HCT116 (cell line): ENCODE measurements at regions not wholly inside any gene's neighbourhood (a gene's known extent, or its start where the extent isn't known, plus 50 kb on each side); places are given as distances from the start of the nearest gene placed in this dataset.

Experiments
- ATAC-seq: fragments of 200-7000 bp; cut with Tn5 transposase; 2 replicates; pipeline ENCODE4 v1.9.1; 2020; ENCODE audit warnings: mild to moderate bottlenecking, moderate library complexity
- BruUV-seq: library from RNA; stranded (reverse); fragments of 400-500 nt; replicated peaks from 2 replicates; lab custom pipeline; 2021; lab: Mats Ljungman, UMichigan
- CTCF ChIA-PET: fragments of 300-600 bp; sonication (Branson Sonifier 250); formaldehyde crosslinking; loops from one replicate; lab custom pipeline; 2021; ENCODE audit warnings: antibody characterized with exemption; lab: Charles Lee
- POLR2A ChIA-PET: fragments of 300-600, 350-600 bp; sonication (Branson Sonifier 250); formaldehyde crosslinking; loops from one replicate; lab custom pipeline; 2021; ENCODE audit warnings: antibody characterized with exemption; lab: Charles Lee
- RAD21 ChIA-PET, 2 experiments: fragments of 300-600 bp; sonication (Branson Sonifier 250); formaldehyde crosslinking; loops; one replicate each; lab custom pipeline; 2023; ENCODE audit warnings: low total read pairs in 2 of 2; ENCODE audit not compliant: uncharacterized antibody in 2 of 2, unreplicated experiment in 2 of 2, low non-redundant PET in 1 of 2; lab: Charles Lee
- DNase-seq: peaks from one replicate; pipeline ENCODE4 v3.0.0-alpha.2; 2010; ENCODE audit warnings: low read depth, low spot score
- H2AFZ ChIP-seq: fragments of 200-600 bp; shearing (Covaris generic), sonication (generic); 2 replicates; pipeline ENCODE4 v1.6.1; 2017; ENCODE audit warnings: low read depth, mixed run types, mixed read lengths, antibody characterized with exemption, low read length; ENCODE audit not compliant: poor library complexity, severe bottlenecking
- H3K27ac ChIP-seq: 2 replicates; pipeline ENCODE4 v1.5.1; 2012; ENCODE audit warnings: low read depth, low read length
- H3K27me3 ChIP-seq: fragments of 200-600 bp; sonication (generic); 2 replicates; pipeline ENCODE4 v1.6.1; 2016; ENCODE audit warnings: mixed run types, low read length, mixed read lengths; ENCODE audit not compliant: insufficient read depth
- H3K36me3 ChIP-seq, 2 experiments: fragments of 200-500 bp in 1 of 2; fragments of 200-600 bp in 1 of 2; sonication (Bioruptor generic) in 1 of 2; sonication (generic) in 1 of 2; 2 replicates each; pipeline versions ENCODE4 v1.5.1 to v1.6.1; 2014 to 2016; ENCODE audit warnings: low read length in 2 of 2, inconsistent platforms in 1 of 2, mixed read lengths in 1 of 2, mixed run types in 1 of 2; ENCODE audit not compliant: insufficient read depth in 2 of 2, control insufficient read depth in 1 of 2
- H3K4me1 ChIP-seq, 2 experiments: fragments of 200-600 bp in 1 of 2; sonication (generic) in 1 of 2; 2 replicates each; pipeline versions ENCODE4 v1.5.1 to v1.6.1; 2012 to 2017; ENCODE audit warnings: low read length in 2 of 2, inconsistent platforms in 1 of 2, mild to moderate bottlenecking in 1 of 2, mixed read lengths in 1 of 2, mixed run types in 1 of 2, moderate library complexity in 1 of 2; ENCODE audit not compliant: insufficient read depth in 2 of 2, control insufficient read depth in 1 of 2
- H3K4me2 ChIP-seq: fragments of 200-600 bp; sonication (generic); 2 replicates; pipeline ENCODE4 v1.6.1; 2017; ENCODE audit warnings: mixed run types, low read length, mixed read lengths
- H3K4me3 ChIP-seq, 2 experiments: fragments of 200-600 bp in 1 of 2; sonication (generic) in 1 of 2; replicated peaks in 1 of 2; 2 replicates each; pipeline ENCODE4 v1.5.1; 2011 to 2016; ENCODE audit warnings: low read length in 2 of 2, control low read depth in 1 of 2, low read depth in 1 of 2, mild to moderate bottlenecking in 1 of 2, mixed read lengths in 1 of 2, mixed run types in 1 of 2
- H3K79me2 ChIP-seq: fragments of 200-600 bp; sonication (generic); 2 replicates; pipeline ENCODE4 v1.6.1; 2017; ENCODE audit warnings: mild to moderate bottlenecking, mixed run types, low read length, moderate library complexity, mixed read lengths; ENCODE audit not compliant: insufficient read depth
- H3K9ac ChIP-seq: fragments of 200-600 bp; sonication (generic); 2 replicates; pipeline ENCODE4 v1.6.1; 2016; ENCODE audit warnings: low read length, mixed read lengths
- H3K9me2 ChIP-seq: fragments of 200-600 bp; sonication (generic), shearing (Covaris generic); 2 replicates; pipeline ENCODE4 v1.6.1; 2017; ENCODE audit warnings: mixed run types, mild to moderate bottlenecking, moderate library complexity; ENCODE audit not compliant: insufficient read depth
- H3K9me3 ChIP-seq, 2 experiments: fragments of 200-500 bp in 1 of 2; fragments of 200-600 bp in 1 of 2; sonication (Bioruptor generic) in 1 of 2; sonication (generic) in 1 of 2; 2 replicates each; pipeline ENCODE4 v1.6.1; 2014 to 2017; ENCODE audit warnings: low read length in 2 of 2, mixed read lengths in 2 of 2, inconsistent platforms in 1 of 2, low read depth in 1 of 2, mild to moderate bottlenecking in 1 of 2, mixed run types in 1 of 2, moderate library complexity in 1 of 2; ENCODE audit not compliant: control insufficient read depth in 1 of 2, insufficient read depth in 1 of 2
- H4K20me1 ChIP-seq: fragments of 200-600 bp; sonication (generic), shearing (Covaris generic); 2 replicates; pipeline ENCODE4 v1.6.1; 2017; ENCODE audit warnings: mixed run types, mild to moderate bottlenecking, moderate library complexity; ENCODE audit not compliant: insufficient read depth
- CBX3 ChIP-seq: IDR thresholded peaks from 2 replicates; pipeline ENCODE4 v1.6.1; 2012; ENCODE audit warnings: low read depth
- CEBPB ChIP-seq: IDR thresholded peaks from 2 replicates; pipeline ENCODE4 v1.6.1; 2012; ENCODE audit warnings: low read depth
- EGR1 ChIP-seq: IDR thresholded peaks from 2 replicates; pipeline ENCODE4 v1.6.1; 2012; ENCODE audit warnings: low read depth
- ELF1 ChIP-seq: IDR thresholded peaks from 2 replicates; pipeline ENCODE4 v1.6.1; 2012; ENCODE audit warnings: low read depth, borderline replicate concordance
- EZH2 ChIP-seq: fragments of 200-600 bp; sonication (generic); IDR thresholded peaks from 2 replicates; pipeline ENCODE4 v1.6.1; 2017; ENCODE audit warnings: antibody characterized with exemption, mixed run types
- EZH2phosphoT487 ChIP-seq: fragments of 200-600 bp; IDR thresholded peaks from 2 replicates; pipeline ENCODE4 v1.6.1; 2018; ENCODE audit warnings: antibody characterized with exemption, borderline replicate concordance
- FOSL1 ChIP-seq: IDR thresholded peaks from 2 replicates; pipeline ENCODE4 v1.6.1; 2012; ENCODE audit warnings: low read depth
- JUND ChIP-seq: IDR thresholded peaks from 2 replicates; pipeline ENCODE4 v1.6.1; 2012
- POLR2A ChIP-seq: IDR thresholded peaks from 2 replicates; pipeline ENCODE4 v1.7.0; 2011; ENCODE audit warnings: borderline replicate concordance; ENCODE audit not compliant: insufficient read depth, insufficient read length; ENCODE audit errors: extremely low read depth
- RAD21 ChIP-seq: IDR thresholded peaks from 2 replicates; pipeline ENCODE4 v1.6.1; 2012; ENCODE audit warnings: low read depth, mild to moderate bottlenecking
- SIN3A ChIP-seq: IDR thresholded peaks from 2 replicates; pipeline ENCODE4 v1.6.1; 2012; ENCODE audit warnings: low read depth
- SP1 ChIP-seq: IDR thresholded peaks from 2 replicates; pipeline ENCODE4 v1.6.1; 2012; ENCODE audit warnings: low read depth
- SRF ChIP-seq: IDR thresholded peaks from 2 replicates; pipeline ENCODE4 v1.6.1; 2012; ENCODE audit warnings: low read depth
- TCF7L2 ChIP-seq: IDR thresholded peaks from 2 replicates; pipeline ENCODE4 v1.7.0; 2011; ENCODE audit warnings: borderline replicate concordance, inconsistent platforms; ENCODE audit not compliant: insufficient read depth, insufficient read length; ENCODE audit errors: extremely low read depth
- YY1 ChIP-seq: IDR thresholded peaks from 2 replicates; pipeline ENCODE4 v1.6.1; 2011; ENCODE audit warnings: low read length, low read depth, moderate library complexity, mild to moderate bottlenecking; ENCODE audit not compliant: insufficient replicate concordance; ENCODE audit errors: extremely low read depth
- ZFX ChIP-seq: fragments of 450-650 bp; IDR thresholded peaks from 2 replicates; pipeline ENCODE4 v1.6.1; 2017
- ZNF274 ChIP-seq: fragments of 200-500 bp; sonication (Bioruptor generic); IDR thresholded peaks from 2 replicates; pipeline ENCODE4 v1.6.1; 2014; ENCODE audit warnings: mild to moderate bottlenecking, low read depth, low read length, inconsistent platforms
- intact Hi-C: fragments of 100-400 bp; cut with micrococcal nuclease; formaldehyde crosslinking; loops from 2 replicates; pipeline ENCODE4 v1.10.0; 2022
- TF ChIP-seq, protein P1 (sequence below): IDR thresholded peaks from 2 replicates; pipeline ENCODE4 v1.6.1; 2012
- TF ChIP-seq, protein P2 (sequence below): IDR thresholded peaks from 2 replicates; pipeline ENCODE4 v1.6.1; 2011; ENCODE audit warnings: mild to moderate bottlenecking, low read length, moderate library complexity; ENCODE audit not compliant: insufficient replicate concordance; ENCODE audit errors: extremely low read depth
- TF ChIP-seq, protein P3 (sequence below), 3 experiments: fragments of 200-600 bp in 1 of 3; sonication (generic) in 1 of 3; IDR thresholded peaks in 2 of 3; conservative IDR thresholded peaks in 1 of 3; 2 replicates each; pipeline ENCODE4 v1.5.1; 2012 to 2017; ENCODE audit warnings: low read depth in 2 of 3, low read length in 2 of 3, antibody characterized with exemption in 1 of 3, borderline replicate concordance in 1 of 3, control low read depth in 1 of 3, mild to moderate bottlenecking in 1 of 3, mixed read lengths in 1 of 3, mixed run types in 1 of 3, moderate library complexity in 1 of 3; ENCODE audit not compliant: insufficient read depth in 1 of 3

GRCh38 chr2:126982935-126983334 is 84.2 kb downstream of the TEX51 start:
- no peaks in the 10 kb centered on the region for H4K20me1 ChIP-seq
- H2AFZ ChIP-seq = no peak overlapping the region
- H3K36me3 ChIP-seq = no peaks in the 10 kb centered on the region
- POLR2A ChIA-PET = no interaction called here
- no peak overlapping the region for H3K4me3 ChIP-seq
- RAD21 ChIA-PET = no interaction called here
- H3K9me3 ChIP-seq = no peaks in the 10 kb centered on the region
- intact Hi-C loops = no loop called here
- no TSS peak for BruUV-seq
- H3K9ac ChIP-seq = no peak overlapping the region
- TF ChIP-seq, protein P1, sequence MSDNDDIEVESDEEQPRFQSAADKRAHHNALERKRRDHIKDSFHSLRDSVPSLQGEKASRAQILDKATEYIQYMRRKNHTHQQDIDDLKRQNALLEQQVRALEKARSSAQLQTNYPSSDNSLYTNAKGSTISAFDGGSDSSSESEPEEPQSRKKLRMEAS = no peak
- no peak for TF ChIP-seq EZH2phosphoT487
- TF ChIP-seq YY1 = no peak
- no peak for TF ChIP-seq ELF1
- no peak for TF ChIP-seq CEBPB
- no peak for TF ChIP-seq ZFX
- TF ChIP-seq JUND = no peak
- no peak for TF ChIP-seq EZH2
- no peak for TF ChIP-seq FOSL1
- TF ChIP-seq TCF7L2 = no peak
- TF ChIP-seq, protein P2, sequence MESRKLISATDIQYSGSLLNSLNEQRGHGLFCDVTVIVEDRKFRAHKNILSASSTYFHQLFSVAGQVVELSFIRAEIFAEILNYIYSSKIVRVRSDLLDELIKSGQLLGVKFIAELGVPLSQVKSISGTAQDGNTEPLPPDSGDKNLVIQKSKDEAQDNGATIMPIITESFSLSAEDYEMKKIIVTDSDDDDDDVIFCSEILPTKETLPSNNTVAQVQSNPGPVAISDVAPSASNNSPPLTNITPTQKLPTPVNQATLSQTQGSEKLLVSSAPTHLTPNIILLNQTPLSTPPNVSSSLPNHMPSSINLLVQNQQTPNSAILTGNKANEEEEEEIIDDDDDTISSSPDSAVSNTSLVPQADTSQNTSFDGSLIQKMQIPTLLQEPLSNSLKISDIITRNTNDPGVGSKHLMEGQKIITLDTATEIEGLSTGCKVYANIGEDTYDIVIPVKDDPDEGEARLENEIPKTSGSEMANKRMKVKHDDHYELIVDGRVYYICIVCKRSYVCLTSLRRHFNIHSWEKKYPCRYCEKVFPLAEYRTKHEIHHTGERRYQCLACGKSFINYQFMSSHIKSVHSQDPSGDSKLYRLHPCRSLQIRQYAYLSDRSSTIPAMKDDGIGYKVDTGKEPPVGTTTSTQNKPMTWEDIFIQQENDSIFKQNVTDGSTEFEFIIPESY = no peak
- TF ChIP-seq, protein P3, sequence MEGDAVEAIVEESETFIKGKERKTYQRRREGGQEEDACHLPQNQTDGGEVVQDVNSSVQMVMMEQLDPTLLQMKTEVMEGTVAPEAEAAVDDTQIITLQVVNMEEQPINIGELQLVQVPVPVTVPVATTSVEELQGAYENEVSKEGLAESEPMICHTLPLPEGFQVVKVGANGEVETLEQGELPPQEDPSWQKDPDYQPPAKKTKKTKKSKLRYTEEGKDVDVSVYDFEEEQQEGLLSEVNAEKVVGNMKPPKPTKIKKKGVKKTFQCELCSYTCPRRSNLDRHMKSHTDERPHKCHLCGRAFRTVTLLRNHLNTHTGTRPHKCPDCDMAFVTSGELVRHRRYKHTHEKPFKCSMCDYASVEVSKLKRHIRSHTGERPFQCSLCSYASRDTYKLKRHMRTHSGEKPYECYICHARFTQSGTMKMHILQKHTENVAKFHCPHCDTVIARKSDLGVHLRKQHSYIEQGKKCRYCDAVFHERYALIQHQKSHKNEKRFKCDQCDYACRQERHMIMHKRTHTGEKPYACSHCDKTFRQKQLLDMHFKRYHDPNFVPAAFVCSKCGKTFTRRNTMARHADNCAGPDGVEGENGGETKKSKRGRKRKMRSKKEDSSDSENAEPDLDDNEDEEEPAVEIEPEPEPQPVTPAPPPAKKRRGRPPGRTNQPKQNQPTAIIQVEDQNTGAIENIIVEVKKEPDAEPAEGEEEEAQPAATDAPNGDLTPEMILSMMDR (IDR thresholded peaks at IDR 0.05 in 2 of 3, conservative IDR thresholded peaks at IDR 0.05 in 1 of 3; ENCODE audit: borderline replicate concordance in 1 of 3, insufficient read depth in 1 of 3, low read depth in 2 of 3, low read length in 2 of 3) = no peak
- TF ChIP-seq EGR1 = no peak
- TF ChIP-seq SRF = no peak
- no peak for TF ChIP-seq CBX3
- no peak for TF ChIP-seq RAD21
- no peak for TF ChIP-seq SIN3A
- no peak for TF ChIP-seq POLR2A
- no peak for TF ChIP-seq ZNF274
- no peak for TF ChIP-seq SP1
- CTCF ChIA-PET = no interaction called here
- no peaks in the 10 kb centered on the region; a peak in 1 of 4 replicates for H3K4me1 ChIP-seq
- H3K9me2 ChIP-seq = no peaks in the 10 kb centered on the region
- H3K4me2 ChIP-seq = no peak overlapping the region
- ATAC-seq (no peak), DNase-seq (no peak)
- peaks cover 20% of the 10 kb centered on the region; the same call in 1 of the 2 replicates for H3K27me3 ChIP-seq
- no peak overlapping the region for H3K27ac ChIP-seq
- no peaks in the 10 kb centered on the region for H3K79me2 ChIP-seq
